ENCODE measurements at regions not wholly inside any gene's neighbourhood (a gene's known extent, or its start where the extent isn't known, plus 50 kb on each side); places are given as distances from the start of the nearest gene placed in this dataset.

DNA sequence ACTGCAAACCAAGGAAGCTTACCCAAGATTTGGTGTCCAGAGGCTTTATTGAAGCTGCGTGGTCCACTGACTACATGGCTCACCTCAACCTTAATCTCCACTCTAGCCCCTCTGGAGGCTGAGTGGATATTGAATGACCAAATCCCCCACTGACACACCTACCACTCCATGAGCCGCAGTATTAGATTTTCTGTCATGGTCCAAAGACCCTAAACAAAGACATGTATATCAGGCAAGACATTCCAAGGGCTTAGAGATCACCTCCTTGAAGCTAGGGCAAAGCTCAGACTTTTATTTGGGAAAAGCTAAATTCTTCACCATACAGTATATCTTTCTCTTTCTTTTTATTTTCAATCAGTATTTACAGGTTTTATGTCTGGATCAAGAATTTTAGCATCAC, 346.2 kb upstream of the CTNND2 start:
- Histone ChIP-seq H4K20me1 (replicated peaks in 1 of 2; ENCODE audit: control insufficient read depth in 1 of 2, insufficient read depth in 2 of 2, low read length in 2 of 2) (no peaks in the 10 kb centered on the region), H3K27me3 (replicated peaks in 1 of 4; ENCODE audit: control insufficient read depth in 3 of 4, extremely low read depth in 1 of 4, insufficient read depth in 3 of 4, low read length in 3 of 4) (no peaks in the 10 kb centered on the region), H2AFZ (ENCODE audit: low read length) (no peak overlapping the region), H2AK5ac (ENCODE audit: low read depth, low read length) (no peak overlapping the region), H2BK120ac (replicated peaks; ENCODE audit: low read depth, low read length) (no peak overlapping the region), H3K27ac (ENCODE audit: low read depth, low read length) (no peak overlapping the region), H3K4me3 (ENCODE audit: extremely low read depth in 1 of 4, insufficient read depth in 2 of 4, low read depth in 3 of 4, low read length in 4 of 4) (no peak overlapping the region), H3K23me2 (ENCODE audit: low read depth, low read length) (no peaks in the 10 kb centered on the region), H3K14ac (ENCODE audit: insufficient read length) (no peak overlapping the region), H3K23ac (ENCODE audit: insufficient read length) (no peak overlapping the region), H2BK12ac (ENCODE audit: low read depth, low read length) (no peak overlapping the region), H3K9me3 (ENCODE audit: insufficient read depth in 2 of 2, low read depth in 1 of 2, low read length in 1 of 2) (no peaks in the 10 kb centered on the region), H3K4me2 (ENCODE audit: insufficient read depth in 1 of 2, low read depth in 2 of 2, low read length in 2 of 2) (no peak overlapping the region), H3K4ac (replicated peaks; ENCODE audit: insufficient read length, low read depth, low read length) (no peak overlapping the region), H4K91ac (replicated peaks; ENCODE audit: insufficient read length, low read length) (no peak overlapping the region), H2BK20ac (ENCODE audit: low read length) (no peak overlapping the region), H3K36me3 (ENCODE audit: control insufficient read depth in 2 of 4, insufficient read depth in 4 of 4, low read length in 3 of 4) (no peaks in the 10 kb centered on the region), H3K79me1 (ENCODE audit: low read depth, low read length) (no peaks in the 10 kb centered on the region), H3K56ac (replicated peaks; ENCODE audit: insufficient read length, low read depth, low read length) (no peak overlapping the region), H3K18ac (ENCODE audit: extremely low read depth, low read length) (no peak overlapping the region), H4K8ac (ENCODE audit: extremely low read depth, insufficient read depth, low read length) (no peak overlapping the region), H4K5ac (ENCODE audit: insufficient read length, low read depth, low read length) (no peak overlapping the region), H2BK5ac (ENCODE audit: low read depth, low read length) (no peak overlapping the region), H3K79me2 (ENCODE audit: control insufficient read depth in 1 of 2, insufficient read depth in 2 of 2, low read length in 2 of 2) (no peaks in the 10 kb centered on the region), H3K9ac (replicated peaks in 1 of 4; ENCODE audit: extremely low read depth in 1 of 4, low read depth in 3 of 4, low read length in 3 of 4) (no peak overlapping the region), H2BK15ac (ENCODE audit: low read length) (no peak overlapping the region), H3K4me1 (replicated peaks in 1 of 4; ENCODE audit: control insufficient read depth in 3 of 4, insufficient read depth in 4 of 4, low read length in 3 of 4) (no peaks in the 10 kb centered on the region)
- WGBS, 2 experiments (ENCODE audit: extremely low coverage in 1 of 2, insufficient coverage in 1 of 2, insufficient read length in 1 of 2, insufficient replicate concordance in 2 of 2, low coverage in 1 of 2, low lambda C conversion rate in 2 of 2, missing lambda C conversion rate in 1 of 2), result 95% methylated on average over 2 of the region's 2 CpGs; no CpG with 5 or more reads in 1 of the 2 experiments
- FAIRE-seq (no peak), DNase-seq (ENCODE audit: low read depth in 1 of 2, low spot score in 2 of 2) (no peak)
- ChIA-PET POLR2A (ENCODE audit: partially characterized antibody) (no interaction called here), CTCF (ENCODE audit: partially characterized antibody) (no interaction called here)
- TF ChIP-seq EZH2 (IDR thresholded peaks at IDR 0.05; ENCODE audit: low read depth, low read length, severe bottlenecking), result no peak
- TF ChIP-seq SIX5 (IDR thresholded peaks at IDR 0.05; ENCODE audit: low read depth, low read length), result no peak
- TF ChIP-seq RBBP5 (IDR thresholded peaks at IDR 0.05; ENCODE audit: borderline replicate concordance, low read depth, low read length), result no peak
- no peak for TF ChIP-seq ASH2L (IDR thresholded peaks at IDR 0.05; ENCODE audit: low read length)
- TF ChIP-seq KDM5A (IDR thresholded peaks at IDR 0.05; ENCODE audit: low read length), result no peak
- TF ChIP-seq SRF (IDR thresholded peaks at IDR 0.05; ENCODE audit: low read depth, low read length), result no peak
- no peak for TF ChIP-seq ZNF274 (IDR thresholded peaks at IDR 0.05; ENCODE audit: borderline replicate concordance, extremely low read depth, low read length)

Data from H1 (cell line).